LNCAP (cell line): ENCODE measurements at regions not wholly inside any gene's neighbourhood (a gene's known extent, or its start where the extent isn't known, plus 50 kb on each side); places are given as distances from the start of the nearest gene placed in this dataset.

Experiments
- CTCF ChIP-seq: fragments of 450-650 bp; IDR thresholded peaks from 2 replicates; pipeline ENCODE4 v1.5.1; 2017; ENCODE audit warnings: mild to moderate bottlenecking

GRCh38 chr5:120988491-120988890 is 524.4 kb downstream of the PRR16 start:
- TF ChIP-seq CTCF = no peak

DNA sequence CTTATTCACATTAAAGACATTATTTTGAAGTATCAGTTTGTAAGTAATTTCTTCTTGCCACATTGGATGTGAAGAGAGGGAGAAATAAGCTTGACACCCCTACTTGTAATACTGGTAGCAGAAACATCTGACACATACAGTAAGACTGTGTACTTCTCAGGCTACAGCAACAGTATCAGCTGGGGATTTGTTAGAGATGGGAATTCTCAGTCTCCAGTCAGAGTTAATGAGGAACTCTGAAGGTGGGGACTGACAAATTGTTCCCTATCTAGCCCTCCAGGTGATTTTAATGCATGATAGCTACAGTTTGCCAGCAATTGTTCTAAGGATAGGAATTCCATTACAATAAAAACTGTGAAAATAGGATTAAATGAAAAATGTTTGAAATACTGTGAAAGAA is 524.8 kb downstream of the PRR16 start:
- no peak for TF ChIP-seq CTCF

GRCh38 chr5:120991569-120991968 is 527.5 kb downstream of the PRR16 start:
- no peak for TF ChIP-seq CTCF

GRCh38 chr5:120994112-120994511 is 530.0 kb downstream of the PRR16 start:
- TF ChIP-seq CTCF = no peak

DNA sequence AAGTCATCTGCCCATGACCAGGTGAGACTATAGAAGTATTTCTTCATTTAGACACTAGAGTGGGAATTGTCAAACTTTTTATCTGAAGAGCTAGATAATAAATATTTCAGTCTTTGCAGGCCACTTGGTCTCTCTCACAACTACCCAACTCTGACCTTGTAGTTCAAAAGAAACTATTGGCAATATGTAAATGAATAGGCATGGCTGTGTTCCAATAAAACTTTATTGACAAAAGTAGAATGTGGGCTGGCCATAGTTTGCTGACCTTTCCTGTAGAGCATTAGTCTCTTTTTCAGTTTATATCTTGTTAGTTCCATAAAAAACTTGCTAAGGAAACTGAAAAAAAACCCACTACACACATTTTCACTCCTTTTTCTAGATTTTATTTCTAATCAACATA is 535.5 kb downstream of the PRR16 start:
- no peak for TF ChIP-seq CTCF

DNA sequence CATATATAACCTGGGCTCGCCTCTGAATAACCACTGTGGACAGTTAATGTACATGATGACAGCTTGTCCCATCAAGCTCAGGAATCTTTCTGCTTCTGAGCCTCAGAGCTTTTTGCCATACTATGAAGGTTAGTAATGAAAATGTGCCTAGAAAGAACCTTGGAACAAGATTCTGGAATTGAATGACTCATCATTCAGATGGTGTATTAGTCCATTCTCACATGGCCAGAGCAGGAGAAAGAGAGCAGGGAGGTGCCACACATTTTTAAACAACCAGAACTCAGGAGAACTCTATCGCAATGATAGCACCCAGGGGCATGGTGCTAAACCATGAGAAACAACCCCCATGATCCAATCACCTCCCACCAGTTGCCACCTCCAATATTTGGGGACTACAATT is 542.1 kb downstream of the PRR16 start:
- TF ChIP-seq CTCF = no peak

DNA sequence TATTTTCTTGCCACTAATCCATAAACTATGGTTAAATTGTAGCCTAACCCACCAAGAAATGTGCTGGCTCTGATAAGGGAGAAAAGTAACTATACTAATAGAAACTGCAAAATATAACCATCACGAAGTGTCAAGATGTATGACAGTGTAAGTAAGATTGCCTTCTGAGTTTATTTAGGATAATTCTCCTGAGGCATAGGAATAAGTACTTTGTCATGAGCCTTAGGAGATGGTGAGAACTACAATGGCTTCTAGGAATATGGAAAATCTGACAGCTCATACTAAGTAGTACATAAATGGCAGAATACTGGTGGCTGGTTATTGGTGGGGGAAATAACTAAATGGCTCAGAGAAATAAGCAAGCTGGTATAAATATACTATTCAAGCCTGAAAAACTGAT is 543.9 kb downstream of the PRR16 start:
- no peak for TF ChIP-seq CTCF

- TF ChIP-seq CTCF = no peak
Observed at GRCh38 chr5:121009058-121009457, 545.0 kb downstream of the PRR16 start.
